HG02973 (cell line): ENCODE measurements at regions not wholly inside any gene's neighbourhood (a gene's known extent, or its start where the extent isn't known, plus 50 kb on each side); places are given as distances from the start of the nearest gene placed in this dataset.
"Not testable (repeated sequence)": the region's sequence is repeated elsewhere in the genome, so short reads cannot be mapped to it uniquely, and the experiment has no call there.

Experiments used
- ATAC-seq: cut with Tn5 transposase; IDR thresholded peaks from one replicate; pipeline ENCODE4 v1.9.1; 2021; ENCODE audit warnings: moderate library complexity; ENCODE audit not compliant: unreplicated experiment

GRCh38 chr3:69491975-69492374, 106.1 kb upstream of the FRMD4B start:
- no peak for ATAC-seq

- ATAC-seq, result no peak
Observed at GRCh38 chr3:69490971-69491370, 105.1 kb upstream of the FRMD4B start.

DNA sequence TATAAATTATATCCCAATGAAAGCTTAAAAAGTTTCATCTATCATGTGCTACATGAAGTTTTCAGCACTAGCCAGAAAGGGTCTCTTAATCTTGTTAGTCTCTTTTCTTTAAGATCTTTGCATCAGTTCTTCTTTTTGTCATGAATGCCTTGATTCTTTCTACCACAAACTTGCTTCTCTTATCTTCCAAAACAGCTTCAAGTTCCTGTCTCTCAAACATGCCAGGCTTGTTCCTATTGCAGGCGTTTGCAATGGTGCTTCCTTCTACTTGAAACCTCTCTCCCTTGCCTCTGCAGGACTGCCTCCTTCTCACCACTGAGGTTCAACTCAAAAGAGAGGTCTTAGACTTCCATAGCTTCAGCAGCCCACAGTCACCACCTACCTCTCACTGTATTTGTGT, 104.3 kb upstream of the FRMD4B start:
- no peak for ATAC-seq

DNA sequence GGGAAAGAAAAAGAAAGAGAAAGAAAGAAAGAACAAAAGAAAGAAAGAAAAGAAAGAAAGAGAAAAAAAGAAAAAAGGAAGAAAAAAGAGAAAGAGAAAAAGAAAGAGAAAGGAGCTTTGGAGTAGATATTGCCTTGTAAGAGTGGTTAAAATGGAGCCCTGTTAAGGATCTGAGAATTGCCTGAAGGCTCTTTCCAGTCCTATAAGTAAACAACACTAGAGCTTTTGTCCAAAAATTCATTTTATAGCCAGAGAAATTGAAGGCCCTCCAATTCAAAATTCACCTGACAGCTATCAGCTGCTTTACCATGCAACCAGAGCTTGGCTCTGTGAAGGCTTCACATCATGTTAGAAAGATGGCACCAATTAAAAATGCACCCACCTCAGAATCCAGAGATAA, 102.1 kb upstream of the FRMD4B start:
- no peak for ATAC-seq

DNA sequence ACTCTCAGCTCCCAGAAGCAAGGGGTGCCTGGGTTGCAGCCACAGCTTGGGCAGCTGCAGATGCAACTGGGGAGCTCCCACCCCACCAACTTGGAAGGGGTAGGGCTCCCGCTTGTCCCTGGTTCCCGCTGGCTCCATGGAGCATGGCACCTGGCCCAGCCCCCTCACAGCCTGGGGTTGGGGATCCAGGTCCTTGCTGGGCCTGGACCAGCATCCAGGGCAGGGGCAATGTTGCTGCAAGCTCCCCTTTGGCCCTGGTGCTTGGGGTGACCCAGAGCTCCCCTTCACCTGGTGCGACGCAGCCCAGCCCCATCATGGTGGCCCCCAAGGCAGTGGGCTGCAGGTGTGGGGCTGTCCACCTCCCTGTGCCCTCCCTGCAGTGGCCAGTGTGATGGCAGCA, 99.6 kb upstream of the FRMD4B start:
- no peak for ATAC-seq

- no peak for ATAC-seq
Observed at GRCh38 chr3:69484507-69485393, 98.9 kb upstream of the FRMD4B start.

DNA sequence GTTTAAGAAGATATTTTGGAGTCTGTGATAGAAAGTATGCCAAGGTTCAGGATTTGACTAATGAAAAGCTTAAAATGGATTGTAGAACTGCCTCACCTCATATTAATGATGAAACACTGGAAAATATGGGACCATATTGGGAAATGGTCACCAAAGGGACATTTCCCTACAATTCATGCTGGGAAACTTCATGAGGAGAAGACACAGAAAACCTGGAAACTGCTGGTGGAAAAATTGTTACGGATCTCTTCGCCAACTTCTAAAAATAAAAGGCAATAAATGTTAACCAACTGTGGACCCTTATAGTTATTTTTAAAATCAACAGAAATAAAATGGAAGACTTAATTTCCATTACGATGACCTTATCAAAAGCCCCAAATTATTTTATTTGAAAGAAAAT, 97.6 kb upstream of the FRMD4B start:
- no peak for ATAC-seq

DNA sequence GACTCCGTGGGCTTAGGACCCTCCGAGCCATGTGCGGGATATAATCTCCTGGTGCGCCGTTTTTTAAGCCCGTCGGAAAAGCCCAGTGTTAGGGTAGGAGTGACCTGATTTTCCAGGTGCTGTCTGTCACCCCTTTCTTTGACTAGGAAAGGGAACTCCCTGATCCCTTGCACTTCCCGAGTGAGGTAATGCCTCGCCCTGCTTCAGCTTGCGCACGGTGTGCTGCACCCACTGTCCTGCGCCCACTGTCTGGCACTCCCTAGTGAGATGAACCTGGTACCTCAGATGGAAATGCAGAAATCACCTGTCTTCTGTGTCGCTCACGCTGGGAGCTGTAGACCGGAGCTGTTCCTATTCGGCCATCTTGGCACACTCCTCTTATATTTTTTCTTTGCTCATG, 95.1 kb upstream of the FRMD4B start:
- ATAC-seq, result not testable (repeated sequence)

DNA sequence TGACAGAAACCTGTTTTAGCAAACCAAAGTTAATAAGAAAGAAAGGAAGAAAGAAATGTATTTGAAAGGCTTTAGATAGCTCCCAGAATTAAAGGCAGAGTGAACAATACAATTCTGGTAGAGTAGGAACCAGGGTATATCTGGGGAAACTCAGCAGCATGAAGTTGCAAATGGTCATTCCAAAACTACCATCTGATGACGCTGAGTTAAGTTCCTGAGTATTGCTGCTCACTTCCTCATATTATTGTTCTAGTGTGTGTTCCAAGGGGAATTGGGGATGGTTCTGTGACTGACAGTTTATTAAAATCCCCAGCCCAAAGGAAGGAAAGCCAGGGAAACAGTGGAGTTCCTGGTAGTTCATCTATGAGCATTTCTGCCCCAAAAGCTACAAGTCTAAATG, 88.3 kb upstream of the FRMD4B start:
- ATAC-seq, result no peak

GRCh38 chr3:69472093-69472492, 86.2 kb upstream of the FRMD4B start:
- ATAC-seq, result no peak

DNA sequence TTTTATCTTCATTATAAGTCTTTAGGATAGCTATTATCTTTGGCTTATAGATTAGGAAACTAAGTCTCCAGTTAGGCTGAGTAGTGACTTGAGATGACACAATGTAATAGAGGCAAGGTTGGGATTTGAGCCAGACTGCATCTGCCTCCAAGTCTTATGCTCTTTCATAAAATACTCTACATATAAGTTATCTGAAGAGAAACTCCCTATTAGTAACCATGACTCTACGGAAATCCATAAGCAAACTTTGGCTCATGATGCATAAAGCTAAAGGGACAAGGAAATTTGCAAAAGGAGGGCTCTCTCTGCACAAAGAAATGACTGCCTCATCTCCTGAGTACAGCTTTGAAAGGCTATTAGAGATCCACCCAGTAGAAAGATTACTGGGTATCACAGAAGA, 77.6 kb upstream of the FRMD4B start:
- no peak for ATAC-seq

- no peak for ATAC-seq
Observed at GRCh38 chr3:69462826-69463100, 76.9 kb upstream of the FRMD4B start.

- no peak for ATAC-seq
Observed at GRCh38 chr3:69462022-69462825, 76.3 kb upstream of the FRMD4B start.

DNA sequence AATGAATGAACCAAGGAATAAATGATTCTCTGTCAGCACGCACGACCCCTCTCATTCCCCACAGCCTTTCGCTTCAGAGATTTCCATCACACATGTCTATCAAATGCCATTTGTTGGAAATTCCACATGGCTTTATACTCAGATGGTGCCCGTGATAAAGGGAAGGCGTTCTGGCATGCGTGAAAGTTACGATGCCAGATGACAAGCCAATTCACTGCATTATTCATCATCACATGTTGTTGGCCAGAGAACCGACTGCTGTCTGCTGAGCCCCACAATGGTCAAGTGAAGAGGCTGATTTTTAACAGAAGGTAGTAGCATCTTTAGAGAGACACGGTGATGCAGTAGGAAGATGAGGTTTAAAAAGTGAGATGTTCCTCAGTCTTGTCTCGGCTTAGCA, 74.1 kb upstream of the FRMD4B start:
- no peak for ATAC-seq

DNA sequence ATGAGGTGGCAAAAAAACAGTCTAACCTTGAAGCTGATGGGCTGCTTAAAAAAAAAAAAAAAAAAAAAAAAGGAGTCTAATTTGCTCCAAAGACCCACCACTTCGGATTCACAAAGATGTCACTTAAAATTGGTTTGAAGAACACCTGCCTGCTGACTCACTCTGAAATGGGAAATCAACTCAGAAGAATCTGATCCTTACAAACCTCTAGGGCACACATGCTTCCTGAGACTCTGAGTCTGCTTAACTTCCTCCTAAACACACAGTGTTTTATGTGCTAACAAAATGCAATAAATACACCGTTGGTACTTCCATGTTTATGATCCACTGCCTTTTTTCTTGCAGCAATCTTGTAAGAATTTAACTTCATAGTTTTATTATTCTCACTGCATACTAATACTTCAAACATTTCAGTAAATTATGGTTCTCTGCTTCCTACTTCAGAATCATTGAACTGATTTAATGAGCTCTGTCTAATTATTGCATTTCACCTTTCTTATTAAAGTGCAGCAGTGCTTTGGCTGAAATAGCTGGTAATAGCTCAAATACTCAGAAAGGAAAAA, 73.0 kb upstream of the FRMD4B start:
- no peak for ATAC-seq

- ATAC-seq, result no peak
Observed at GRCh38 chr3:69456631-69457030, 70.7 kb upstream of the FRMD4B start.

- ATAC-seq, result no peak
Observed at GRCh38 chr3:69454204-69454787, 68.4 kb upstream of the FRMD4B start.

- no peak for ATAC-seq
Observed at GRCh38 chr3:69452295-69452694, 66.4 kb upstream of the FRMD4B start.

- ATAC-seq, result no peak
Observed at GRCh38 chr3:69451594-69451993, 65.7 kb upstream of the FRMD4B start.

DNA sequence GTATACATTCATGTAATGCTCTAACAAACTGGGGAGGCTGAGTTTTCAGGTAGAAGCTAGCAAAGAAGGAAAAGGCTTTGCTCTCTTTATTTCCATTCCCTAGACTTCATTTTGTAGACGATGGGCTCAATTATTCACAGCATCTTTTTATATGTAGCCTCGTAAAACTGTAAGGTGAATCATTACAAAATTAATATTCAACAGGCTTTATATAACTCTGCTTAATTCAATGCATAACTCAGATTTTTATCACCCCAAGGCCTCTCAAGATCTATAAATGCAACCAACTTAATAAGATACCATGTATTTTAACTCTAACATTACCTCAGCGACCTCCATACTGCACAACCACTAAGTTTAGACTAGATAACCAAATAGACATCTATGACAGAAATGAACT, 63.0 kb upstream of the FRMD4B start:
- ATAC-seq, result no peak

- no peak for ATAC-seq
Observed at GRCh38 chr3:69446402-69447072, 60.6 kb upstream of the FRMD4B start.
